Ecto neural progenitor cell (in vitro differentiated cells): ENCODE measurements at regions not wholly inside any gene's neighbourhood (a gene's known extent, or its start where the extent isn't known, plus 50 kb on each side); places are given as distances from the start of the nearest gene placed in this dataset.

Experiments
- DNase-seq: peaks from one replicate; pipeline ENCODE4 v3.0.0-alpha.2; 2018; ENCODE audit warnings: low spot score

- DNase-seq = no peak
These were observed 98.6 kb downstream of the INSIG2 start for GRCh38 chr2:118186858-118187254.

- DNase-seq = peak; percentile 92
These were observed 98.0 kb downstream of the INSIG2 start for GRCh38 chr2:118186110-118186857.

GRCh38 chr2:118185210-118186109 lies 97.2 kb downstream of the INSIG2 start:
- DNase-seq = peak; percentile 72

GRCh38 chr2:118183381-118183780 lies 95.1 kb downstream of the INSIG2 start:
- DNase-seq = no peak

GRCh38 chr2:118179445-118179844 lies 91.2 kb downstream of the INSIG2 start:
- no peak for DNase-seq

- no peak for DNase-seq
These were observed 89.6 kb downstream of the INSIG2 start for GRCh38 chr2:118177884-118178283.

- DNase-seq = no peak
These were observed 89.0 kb downstream of the INSIG2 start for GRCh38 chr2:118177318-118177717.

- no peak for DNase-seq
These were observed 88.3 kb downstream of the INSIG2 start for GRCh38 chr2:118176601-118177000.

- no peak for DNase-seq
These were observed 83.3 kb downstream of the INSIG2 start for GRCh38 chr2:118171546-118171945.

- DNase-seq = no peak
These were observed 81.2 kb downstream of the INSIG2 start for GRCh38 chr2:118169359-118170005.

- DNase-seq = no peak
These were observed 80.3 kb downstream of the INSIG2 start for GRCh38 chr2:118168615-118169014.

- no peak for DNase-seq
These were observed 78.8 kb downstream of the INSIG2 start for GRCh38 chr2:118167026-118167425.

- DNase-seq = no peak
These were observed 78.0 kb downstream of the INSIG2 start for GRCh38 chr2:118166242-118166641.

- DNase-seq = no peak
These were observed 77.3 kb downstream of the INSIG2 start for GRCh38 chr2:118165595-118165994.
